GM21381 (cell line): ENCODE measurements at regions not wholly inside any gene's neighbourhood (a gene's known extent, or its start where the extent isn't known, plus 50 kb on each side); places are given as distances from the start of the nearest gene placed in this dataset.

ENCODE experiments used
- ATAC-seq: cut with Tn5 transposase; IDR thresholded peaks from one replicate; pipeline ENCODE4 v1.9.1; 2021; ENCODE audit warnings: mild to moderate bottlenecking, moderate library complexity; ENCODE audit not compliant: unreplicated experiment

GRCh38 chr5:174189654-174190541 is 144.4 kb downstream of the NSG2 start:
- ATAC-seq = no peak

- no peak for ATAC-seq
These were observed 145.6 kb downstream of the NSG2 start for GRCh38 chr5:174191076-174191475.

- ATAC-seq = no peak
These were observed 146.5 kb downstream of the NSG2 start for GRCh38 chr5:174191850-174192655.

DNA sequence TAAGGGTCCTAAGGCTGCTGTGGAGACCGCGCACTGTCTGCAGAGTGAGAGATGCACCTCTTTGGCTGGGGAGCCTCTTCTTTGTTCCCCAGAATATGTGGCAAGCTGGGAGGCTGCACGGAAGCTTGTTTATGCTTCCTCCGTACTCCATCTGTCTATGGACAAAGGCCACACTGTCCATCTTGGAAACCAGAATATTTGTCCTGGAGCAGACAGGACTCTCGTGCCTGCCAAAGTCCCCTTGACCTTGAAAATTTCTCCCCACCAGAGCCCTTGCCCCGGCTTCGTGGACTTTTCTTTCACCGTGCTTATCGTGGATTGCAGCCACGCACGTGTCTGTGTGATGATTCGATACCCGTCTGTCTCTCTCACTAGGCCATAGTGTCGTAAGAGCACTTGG is 147.4 kb downstream of the NSG2 start:
- no peak for ATAC-seq

DNA sequence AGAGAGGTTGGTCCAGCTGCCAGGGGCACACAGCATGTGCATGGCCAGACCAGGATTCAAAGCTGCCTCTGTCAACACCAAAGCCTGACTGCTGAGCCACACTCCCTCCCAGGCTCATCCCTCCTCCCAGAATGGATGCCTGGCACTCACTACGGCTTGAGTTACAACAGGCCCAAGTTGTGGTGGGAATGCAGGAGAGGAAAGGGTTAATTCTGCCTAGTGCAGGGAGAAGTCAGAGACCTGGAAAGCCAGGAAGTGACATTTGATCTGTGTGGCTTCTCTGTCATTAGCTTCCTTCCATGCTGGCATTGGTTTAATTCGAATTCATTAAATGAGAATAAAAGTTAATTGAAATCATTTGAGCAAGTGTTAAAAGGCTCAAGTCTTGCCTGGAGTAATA is 150.0 kb downstream of the NSG2 start:
- ATAC-seq = no peak

DNA sequence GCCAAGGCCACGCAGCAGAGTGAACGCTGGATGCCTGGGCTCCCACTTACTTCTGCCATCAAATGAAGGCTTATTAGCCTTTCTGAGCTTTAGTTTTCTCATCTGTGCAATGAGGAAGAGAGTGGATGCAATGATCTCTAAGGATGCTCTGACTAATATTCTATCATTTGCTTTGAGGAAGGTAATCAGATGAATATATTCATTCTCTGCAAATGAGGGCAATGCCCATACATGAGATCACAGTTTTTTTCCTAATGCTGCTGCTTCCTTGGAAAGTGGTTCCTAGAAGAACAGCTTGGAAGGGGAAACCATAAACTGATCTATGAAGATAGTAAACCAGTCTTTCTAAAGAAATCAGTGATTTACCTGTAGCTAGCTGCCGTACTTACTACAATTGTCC is 152.4 kb downstream of the NSG2 start:
- no peak for ATAC-seq

- no peak for ATAC-seq
These were observed 153.0 kb downstream of the NSG2 start for GRCh38 chr5:174198541-174198940.

DNA sequence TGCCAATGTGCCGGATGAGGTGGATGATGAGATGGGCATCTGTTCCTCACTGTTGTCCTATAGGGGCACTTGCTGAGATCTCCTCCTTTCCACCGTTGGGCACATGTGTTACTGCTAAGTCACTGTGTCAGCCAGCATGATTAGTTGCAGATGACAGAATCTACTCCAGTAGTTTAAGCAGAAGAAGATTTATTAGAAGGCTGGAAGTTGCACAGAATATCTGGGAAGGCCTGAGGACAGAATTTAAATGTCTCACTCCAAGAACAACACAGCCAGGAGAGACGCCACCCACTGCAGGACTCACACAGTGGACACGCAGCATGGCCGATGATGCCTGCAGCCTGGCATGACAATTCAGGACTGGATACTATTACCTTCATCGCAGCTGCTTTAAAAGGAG is 157.5 kb downstream of the NSG2 start:
- no peak for ATAC-seq

- no peak for ATAC-seq
These were observed 159.2 kb downstream of the NSG2 start for GRCh38 chr5:174204535-174205313.

DNA sequence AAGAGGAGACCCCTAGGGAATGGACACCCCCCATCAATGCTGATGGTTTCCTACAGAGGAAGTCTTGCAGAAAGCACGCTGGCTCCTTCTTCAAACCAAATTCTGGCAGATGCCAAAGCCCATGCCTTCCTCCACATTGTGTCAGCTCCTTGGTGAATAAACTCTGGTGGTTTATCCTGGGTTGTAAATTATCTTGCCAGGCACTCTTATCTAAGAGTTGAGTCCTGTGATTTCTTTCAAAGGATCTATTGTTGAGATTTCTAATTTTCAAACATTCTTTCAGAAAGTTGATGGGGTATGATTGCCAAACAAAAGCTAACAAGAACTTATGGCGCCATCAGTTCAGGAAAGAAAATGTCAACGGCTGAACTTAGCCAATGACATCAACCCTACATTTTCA is 160.4 kb downstream of the NSG2 start:
- ATAC-seq = no peak

DNA sequence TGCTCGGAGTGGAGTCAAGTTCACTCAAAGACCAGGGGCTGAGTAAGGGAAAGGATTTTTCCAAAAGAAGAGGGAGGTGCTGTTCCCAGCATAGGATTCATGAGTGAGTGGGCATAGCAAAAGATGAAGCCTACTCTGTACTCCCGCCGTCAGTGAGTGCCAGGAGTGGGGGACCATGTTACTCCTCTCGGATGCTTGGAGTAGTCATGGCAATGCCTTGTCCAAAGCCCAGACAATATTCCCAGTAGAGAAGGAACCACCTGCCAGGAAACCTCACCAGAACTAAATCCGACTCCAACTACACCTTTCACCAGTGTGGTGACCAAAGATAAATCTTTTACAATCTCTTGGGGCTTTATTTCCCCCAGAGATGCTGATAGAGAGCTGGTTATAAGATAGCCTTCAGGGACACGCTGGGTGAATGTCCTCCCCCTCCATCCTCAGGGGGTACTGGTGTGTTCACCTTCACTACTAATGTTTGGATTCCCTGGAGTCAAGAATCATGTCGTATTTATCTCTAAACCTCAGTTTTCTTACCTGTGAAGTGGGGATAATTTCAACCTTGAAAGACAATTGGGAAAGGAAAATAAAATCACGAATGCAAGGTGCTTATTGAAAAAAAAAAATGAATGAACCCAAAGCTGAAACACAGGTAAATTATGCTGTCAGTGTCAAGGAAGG is 165.2 kb downstream of the NSG2 start:
- no peak for ATAC-seq

- no peak for ATAC-seq
These were observed 165.7 kb downstream of the NSG2 start for GRCh38 chr5:174211277-174211626.

- ATAC-seq = no peak
These were observed 172.0 kb downstream of the NSG2 start for GRCh38 chr5:174217527-174217926.

DNA sequence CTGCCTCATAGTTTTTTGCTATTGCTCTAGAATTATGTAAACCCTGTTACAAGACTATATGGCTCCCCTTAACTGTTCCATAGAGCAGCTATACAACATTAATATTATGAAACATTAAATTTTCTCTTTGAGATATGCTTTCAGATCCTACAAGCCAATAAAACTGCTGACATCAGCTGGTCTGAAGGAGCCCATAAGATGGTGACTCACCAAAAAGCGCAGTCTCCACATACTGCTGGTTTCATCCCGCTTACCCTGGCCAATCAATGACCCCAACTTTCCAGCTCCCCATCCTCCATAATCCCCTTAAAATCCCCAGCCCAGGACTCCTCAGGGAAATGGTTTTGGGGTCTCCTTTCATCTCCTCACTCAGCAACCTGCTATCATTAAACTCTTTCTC is 172.7 kb downstream of the NSG2 start:
- ATAC-seq = no peak

- no peak for ATAC-seq
These were observed 174.9 kb downstream of the NSG2 start for GRCh38 chr5:174220417-174220816.

GRCh38 chr5:174221436-174221835 is 175.9 kb downstream of the NSG2 start:
- ATAC-seq = no peak

GRCh38 chr5:174221946-174222345 is 176.4 kb downstream of the NSG2 start:
- no peak for ATAC-seq

DNA sequence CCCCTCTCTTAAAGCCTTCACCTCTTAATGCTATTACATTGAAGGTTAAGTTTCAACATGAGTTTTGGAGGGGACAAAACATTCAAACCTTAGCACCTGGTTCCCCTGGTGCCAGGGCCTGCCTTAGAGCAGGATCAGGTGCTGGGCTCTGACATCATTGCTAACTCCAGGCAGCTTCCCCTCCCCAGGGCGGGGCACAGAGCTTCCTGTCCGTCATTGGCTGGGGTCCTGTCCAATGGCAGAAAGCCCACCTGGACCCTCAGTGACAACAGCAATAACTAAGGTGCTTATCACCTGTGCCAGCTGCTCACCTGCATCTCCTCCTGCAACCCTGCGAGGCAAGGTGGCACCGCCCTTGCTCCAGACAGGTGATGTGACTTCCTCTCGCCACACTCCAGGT is 177.4 kb downstream of the NSG2 start:
- ATAC-seq = no peak

DNA sequence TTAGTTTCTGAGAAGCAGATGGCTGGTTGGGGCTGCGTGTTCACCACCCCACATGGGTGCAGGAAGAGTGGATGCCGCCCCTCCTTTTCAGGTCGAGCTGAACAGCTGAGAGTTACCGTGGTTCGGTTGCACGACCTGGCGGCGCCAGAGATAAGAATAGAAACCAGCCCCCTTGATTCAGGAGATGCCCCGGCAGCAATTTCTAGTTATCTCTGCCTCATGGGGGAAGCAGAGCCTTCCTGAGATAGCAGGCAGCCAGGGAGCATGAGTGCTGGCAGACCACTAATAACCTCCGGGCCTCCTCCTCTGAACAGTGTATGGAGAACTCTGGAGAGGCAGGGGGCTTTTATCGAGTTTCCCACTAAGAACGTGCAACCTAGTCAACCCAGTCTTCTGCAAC is 177.8 kb downstream of the NSG2 start:
- no peak for ATAC-seq

DNA sequence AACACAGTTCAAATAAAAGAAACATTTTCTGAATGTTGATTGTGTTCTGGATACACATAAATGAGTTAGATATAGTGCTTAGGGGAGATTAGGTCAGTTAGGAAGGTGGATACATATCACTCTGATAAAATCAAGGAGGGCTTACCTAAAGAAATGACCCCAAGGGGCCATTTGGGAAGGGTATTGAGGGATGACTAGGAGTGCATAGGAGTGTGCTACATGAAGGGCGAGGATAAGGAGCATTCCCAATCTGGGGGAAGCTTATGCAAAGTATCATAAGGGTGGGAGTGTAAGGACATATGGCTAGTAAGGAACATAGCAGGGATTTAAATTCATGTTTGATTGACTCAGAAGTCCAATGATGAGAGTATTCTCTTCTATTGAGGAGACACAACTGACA is 183.6 kb downstream of the NSG2 start:
- ATAC-seq = no peak
